ENCODE measurements at regions not wholly inside any gene's neighbourhood (a gene's known extent, or its start where the extent isn't known, plus 50 kb on each side); places are given as distances from the start of the nearest gene placed in this dataset.
A peak's percentile ranks its signal among the peaks of the same experiment; 100 is the strongest.

DNA sequence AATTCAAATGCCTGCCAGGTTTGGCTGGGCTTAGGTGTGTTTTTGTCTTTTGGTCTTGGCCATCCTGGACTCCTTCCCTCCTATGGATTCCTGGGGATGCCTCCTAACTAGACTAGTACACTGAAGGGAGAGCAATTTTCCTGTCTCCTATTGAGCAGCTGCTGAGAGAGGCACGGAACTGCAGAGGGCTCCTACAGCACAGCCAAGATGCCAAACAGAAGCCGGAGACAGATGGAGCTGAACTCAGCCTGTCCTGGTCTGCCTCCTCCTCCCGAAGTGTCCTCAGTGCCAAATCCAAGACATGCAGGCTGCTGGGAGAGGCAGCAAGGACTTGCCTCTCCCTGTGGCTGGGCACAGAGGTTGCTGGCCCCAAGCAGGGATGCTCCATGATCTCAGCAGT, 256.6 kb upstream of the PROK2 start:
- Histone ChIP-seq H3K4me1 (ENCODE audit: low read length) (no peaks in the 10 kb centered on the region), H4K20me1 (ENCODE audit: insufficient read depth, low read depth, low read length) (no peaks in the 10 kb centered on the region), H3K79me2 (ENCODE audit: low read length) (no peaks in the 10 kb centered on the region), H3K4me2 (ENCODE audit: low read depth, low read length, poor library complexity, severe bottlenecking) (no peak overlapping the region), H3K27ac (ENCODE audit: low read length) (no peak overlapping the region), H3K27me3 (ENCODE audit: low read length) (no peaks in the 10 kb centered on the region), H3K36me3 (ENCODE audit: insufficient read depth, low read length) (no peaks in the 10 kb centered on the region; the same call in 1 of the 2 replicates), H2AFZ (ENCODE audit: low read length) (no peak overlapping the region), H3K9me2 (replicated peaks; ENCODE audit: insufficient read depth, low read length) (no peaks in the 10 kb centered on the region), H3K9ac (ENCODE audit: low read length) (no peak overlapping the region), H3K4me3 (ENCODE audit: low read length) (no peak overlapping the region), H3K9me3 (ENCODE audit: low read length) (no peaks in the 10 kb centered on the region)
- no peak for DNase-seq

DNA sequence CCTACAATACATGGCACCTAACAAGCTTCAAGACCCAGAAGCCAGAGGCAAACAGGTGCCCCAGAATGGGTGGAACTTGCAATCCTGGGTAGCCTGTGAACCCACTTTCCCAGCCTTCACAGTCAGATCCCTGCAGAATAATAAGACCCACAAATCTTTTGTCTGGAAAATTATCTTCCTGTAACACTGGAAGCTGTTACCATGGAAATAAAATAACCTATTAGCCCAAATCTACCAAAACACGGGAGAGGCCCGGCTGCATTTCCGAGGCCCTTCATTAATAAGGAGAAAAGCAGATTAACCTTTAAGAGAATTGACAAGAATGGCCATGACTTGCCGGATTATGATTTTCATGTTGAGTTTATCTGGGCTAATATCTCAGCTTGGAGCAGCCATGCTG, 256.1 kb upstream of the PROK2 start:
- Histone ChIP-seq H3K9ac (ENCODE audit: low read length) (no peak overlapping the region), H3K27ac (ENCODE audit: low read length) (no peak overlapping the region), H3K9me2 (replicated peaks; ENCODE audit: insufficient read depth, low read length) (no peaks in the 10 kb centered on the region)

DNA sequence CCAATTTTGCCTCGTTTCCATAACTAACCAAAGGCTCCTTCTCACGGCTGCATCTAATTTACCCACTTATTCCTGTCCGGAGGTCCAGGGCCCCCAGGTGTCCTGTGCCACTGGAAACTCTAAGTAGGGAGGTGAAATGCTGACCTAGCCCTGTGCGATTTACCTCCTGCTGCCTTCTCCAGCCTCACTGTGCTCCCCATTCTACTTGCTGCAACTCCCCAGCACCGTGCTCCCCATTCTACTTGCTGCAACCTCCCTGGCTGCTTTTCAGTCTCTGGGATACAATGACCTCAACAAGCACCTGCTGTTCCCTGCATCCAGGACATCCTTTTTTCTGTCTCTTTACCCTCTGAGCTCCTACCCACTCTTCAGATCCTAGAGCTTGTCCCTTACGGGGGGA, 254.7 kb upstream of the PROK2 start:
- H3K27ac ChIP-seq (ENCODE audit: low read length) = no peak overlapping the region
- H3K9me2 ChIP-seq (replicated peaks; ENCODE audit: insufficient read depth, low read length) = no peaks in the 10 kb centered on the region
- no peaks in the 10 kb centered on the region for H3K9me3 ChIP-seq (ENCODE audit: low read length)
- no peak overlapping the region for H3K4me2 ChIP-seq (ENCODE audit: low read depth, low read length, poor library complexity, severe bottlenecking)
- no peak for DNase-seq
- H3K36me3 ChIP-seq (ENCODE audit: insufficient read depth, low read length) = peaks cover 6% of the 10 kb centered on the region; the same call in 1 of the 2 replicates
- no peak overlapping the region for H3K4me3 ChIP-seq (ENCODE audit: low read length)
- no peaks in the 10 kb centered on the region for H3K79me2 ChIP-seq (ENCODE audit: low read length)
- no peaks in the 10 kb centered on the region for H4K20me1 ChIP-seq (ENCODE audit: insufficient read depth, low read depth, low read length)
- H3K4me1 ChIP-seq (ENCODE audit: low read length) = peaks cover under 1% of the 10 kb centered on the region
- no peaks in the 10 kb centered on the region for H3K27me3 ChIP-seq (ENCODE audit: low read length)
- H2AFZ ChIP-seq (ENCODE audit: low read length) = no peak overlapping the region
- no peak overlapping the region for H3K9ac ChIP-seq (ENCODE audit: low read length)

More for the DNA sequence above, 256.1 kb upstream of the PROK2 start:
- H3K9me3 ChIP-seq (ENCODE audit: low read length) = no peaks in the 10 kb centered on the region
- H3K4me3 ChIP-seq (ENCODE audit: low read length) = no peak overlapping the region
- H2AFZ ChIP-seq (ENCODE audit: low read length) = no peak overlapping the region
- no peaks in the 10 kb centered on the region for H3K79me2 ChIP-seq (ENCODE audit: low read length)
- no peaks in the 10 kb centered on the region for H3K4me1 ChIP-seq (ENCODE audit: low read length)
- H3K36me3 ChIP-seq (ENCODE audit: insufficient read depth, low read length) = no peaks in the 10 kb centered on the region; the same call in 1 of the 2 replicates
- DNase-seq = no peak
- no peaks in the 10 kb centered on the region for H4K20me1 ChIP-seq (ENCODE audit: insufficient read depth, low read depth, low read length)
- no peak overlapping the region for H3K4me2 ChIP-seq (ENCODE audit: low read depth, low read length, poor library complexity, severe bottlenecking)
- no peaks in the 10 kb centered on the region for H3K27me3 ChIP-seq (ENCODE audit: low read length)

DNA sequence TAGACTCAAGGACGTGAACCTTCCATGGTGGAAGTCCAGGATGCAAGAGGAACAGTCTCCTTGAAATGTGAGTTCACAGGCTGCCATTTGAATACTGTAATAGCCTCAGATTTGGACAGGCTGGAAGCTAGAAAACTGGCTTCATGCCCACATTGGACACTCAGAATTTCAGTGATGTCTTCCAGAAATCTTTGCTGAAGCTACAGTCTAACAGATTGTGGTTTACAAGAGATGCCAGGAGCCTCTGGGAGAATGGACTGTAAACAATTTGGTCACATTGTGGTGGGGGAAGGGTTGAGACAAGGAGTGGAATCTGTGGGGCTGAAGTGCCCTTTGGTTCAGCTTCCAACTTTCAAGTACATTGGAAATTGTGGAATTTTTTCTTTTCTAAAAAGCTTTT, 252.0 kb upstream of the PROK2 start:
- H3K36me3 ChIP-seq (ENCODE audit: insufficient read depth, low read length) = peaks cover 9% of the 10 kb centered on the region; the same call in 1 of the 2 replicates
- H3K9ac ChIP-seq (ENCODE audit: low read length) = no peak overlapping the region
- peaks cover 18% of the 10 kb centered on the region for H3K4me1 ChIP-seq (ENCODE audit: low read length)
- H2AFZ ChIP-seq (ENCODE audit: low read length) = no peak overlapping the region
- no peaks in the 10 kb centered on the region for H3K9me2 ChIP-seq (replicated peaks; ENCODE audit: insufficient read depth, low read length)
- H3K27ac ChIP-seq (ENCODE audit: low read length) = no peak overlapping the region
- DNase-seq = no peak
- H4K20me1 ChIP-seq (ENCODE audit: insufficient read depth, low read depth, low read length) = no peaks in the 10 kb centered on the region
- no peak overlapping the region for H3K4me2 ChIP-seq (ENCODE audit: low read depth, low read length, poor library complexity, severe bottlenecking)
- H3K4me3 ChIP-seq (ENCODE audit: low read length) = no peak overlapping the region
- no peaks in the 10 kb centered on the region for H3K79me2 ChIP-seq (ENCODE audit: low read length)
- H3K27me3 ChIP-seq (ENCODE audit: low read length) = no peaks in the 10 kb centered on the region
- no peaks in the 10 kb centered on the region for H3K9me3 ChIP-seq (ENCODE audit: low read length)

DNA sequence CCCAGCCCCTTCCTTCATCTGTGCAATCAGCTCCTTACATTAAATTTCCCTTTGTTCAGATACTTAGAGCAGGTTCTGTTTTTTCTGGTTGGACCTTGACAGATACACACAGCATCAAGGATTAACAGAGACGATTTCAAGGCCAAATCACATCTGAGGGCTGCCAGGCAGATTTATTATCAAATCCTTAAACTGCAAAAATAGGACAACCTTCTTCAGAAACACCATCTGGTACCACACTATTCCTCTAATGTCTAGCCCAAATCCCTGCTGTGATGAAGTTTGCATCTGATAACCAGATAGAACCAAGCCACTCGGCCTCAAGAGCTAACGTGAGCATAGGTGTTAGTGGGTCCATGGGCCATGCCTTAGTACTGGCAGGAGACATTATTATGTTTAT, 250.7 kb upstream of the PROK2 start:
- peaks cover 18% of the 10 kb centered on the region for H3K4me1 ChIP-seq (ENCODE audit: low read length)
- H3K9me2 ChIP-seq (replicated peaks; ENCODE audit: insufficient read depth, low read length) = no peaks in the 10 kb centered on the region
- H3K36me3 ChIP-seq (ENCODE audit: insufficient read depth, low read length) = peaks cover 9% of the 10 kb centered on the region; the same call in 1 of the 2 replicates
- no peaks in the 10 kb centered on the region for H3K9me3 ChIP-seq (ENCODE audit: low read length)
- no peak overlapping the region for H3K4me3 ChIP-seq (ENCODE audit: low read length)
- H4K20me1 ChIP-seq (ENCODE audit: insufficient read depth, low read depth, low read length) = no peaks in the 10 kb centered on the region
- H3K4me2 ChIP-seq (ENCODE audit: low read depth, low read length, poor library complexity, severe bottlenecking) = no peak overlapping the region
- no peaks in the 10 kb centered on the region for H3K27me3 ChIP-seq (ENCODE audit: low read length)
- no peaks in the 10 kb centered on the region for H3K79me2 ChIP-seq (ENCODE audit: low read length)
- DNase-seq = no peak
- no peak overlapping the region for H2AFZ ChIP-seq (ENCODE audit: low read length)
- no peak overlapping the region for H3K27ac ChIP-seq (ENCODE audit: low read length)
- H3K9ac ChIP-seq (ENCODE audit: low read length) = no peak overlapping the region

DNA sequence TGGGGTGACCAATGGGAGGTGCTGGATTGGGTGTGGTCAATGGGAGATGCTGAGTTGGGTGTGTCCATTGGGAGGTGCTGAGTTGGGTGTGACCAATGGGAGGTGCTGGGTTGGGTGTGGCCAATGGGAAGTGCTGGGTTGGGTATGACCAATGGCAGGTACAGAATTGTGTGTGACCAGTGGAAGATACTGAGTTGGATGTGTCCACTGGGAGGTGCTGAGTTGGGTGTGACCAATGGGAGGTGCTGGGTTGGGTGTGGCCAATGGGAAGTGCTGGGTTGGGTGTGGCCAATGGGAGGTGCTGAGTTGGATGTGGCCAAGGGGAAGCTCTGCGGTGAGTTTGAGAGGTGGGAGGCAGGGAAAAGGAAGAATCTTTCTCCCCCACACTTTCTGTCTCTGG, 250.0 kb upstream of the PROK2 start:
- H3K27me3 ChIP-seq (ENCODE audit: low read length) = no peaks in the 10 kb centered on the region

DNA sequence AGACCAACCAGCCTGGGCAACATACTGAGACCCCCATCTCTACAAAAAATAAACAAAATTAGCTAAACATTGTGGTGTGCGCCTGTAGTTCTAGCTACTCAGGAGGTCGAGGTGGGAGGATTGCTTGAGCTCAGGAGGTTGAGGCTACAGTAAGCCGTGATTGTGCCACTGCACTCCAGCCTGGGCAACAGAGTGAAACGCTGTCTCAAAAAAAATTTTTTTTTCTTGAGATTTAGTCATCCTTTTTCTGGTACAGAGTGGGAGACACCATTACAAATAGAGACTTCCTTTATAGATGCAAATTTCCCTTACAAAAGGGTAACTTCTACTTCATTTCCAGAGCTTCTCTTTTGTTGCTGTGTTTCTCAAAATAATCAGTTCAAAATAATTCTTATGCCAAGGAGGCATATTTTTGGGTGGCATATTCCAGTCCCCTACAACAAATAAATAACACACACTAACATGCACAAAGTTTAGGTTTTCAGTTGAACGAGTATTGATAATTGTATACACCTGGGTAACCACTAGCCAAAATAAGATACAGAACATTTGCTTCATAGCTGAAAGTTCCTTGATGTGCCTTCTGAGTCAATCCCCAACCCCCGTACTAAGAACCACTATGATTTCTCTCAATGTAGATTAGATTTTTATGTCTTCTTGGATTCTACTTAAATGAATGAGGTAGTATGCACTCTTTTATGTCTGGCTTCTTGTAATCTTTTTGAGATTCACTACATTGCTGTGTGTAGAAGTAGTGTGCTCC, 248.9 kb upstream of the PROK2 start:
- H4K20me1 ChIP-seq (ENCODE audit: insufficient read depth, low read depth, low read length) = no peaks in the 10 kb centered on the region
- H3K9ac ChIP-seq (ENCODE audit: low read length) = no peak overlapping the region
- no peak for DNase-seq
- no peak overlapping the region for H3K27ac ChIP-seq (ENCODE audit: low read length)
- peaks cover 18% of the 10 kb centered on the region for H3K4me1 ChIP-seq (ENCODE audit: low read length)
- peaks cover 9% of the 10 kb centered on the region; the same call in 1 of the 2 replicates for H3K36me3 ChIP-seq (ENCODE audit: insufficient read depth, low read length)
- H2AFZ ChIP-seq (ENCODE audit: low read length) = no peak overlapping the region
- no peaks in the 10 kb centered on the region for H3K9me2 ChIP-seq (replicated peaks; ENCODE audit: insufficient read depth, low read length)
- no peaks in the 10 kb centered on the region for H3K27me3 ChIP-seq (ENCODE audit: low read length)
- H3K79me2 ChIP-seq (ENCODE audit: low read length) = no peaks in the 10 kb centered on the region
- H3K9me3 ChIP-seq (ENCODE audit: low read length) = no peaks in the 10 kb centered on the region
- H3K4me3 ChIP-seq (ENCODE audit: low read length) = no peak overlapping the region
- peak overlapping the region; percentile 30 for H3K4me2 ChIP-seq (ENCODE audit: low read depth, low read length, poor library complexity, severe bottlenecking)

More for the DNA sequence above, 250.0 kb upstream of the PROK2 start:
- no peaks in the 10 kb centered on the region for H3K79me2 ChIP-seq (ENCODE audit: low read length)
- peaks cover 18% of the 10 kb centered on the region for H3K4me1 ChIP-seq (ENCODE audit: low read length)
- no peak overlapping the region for H2AFZ ChIP-seq (ENCODE audit: low read length)
- peaks cover 9% of the 10 kb centered on the region; the same call in 1 of the 2 replicates for H3K36me3 ChIP-seq (ENCODE audit: insufficient read depth, low read length)
- no peaks in the 10 kb centered on the region for H3K9me3 ChIP-seq (ENCODE audit: low read length)
- H3K4me3 ChIP-seq (ENCODE audit: low read length) = no peak overlapping the region
- DNase-seq = peak; percentile 52
- H3K4me2 ChIP-seq (ENCODE audit: low read depth, low read length, poor library complexity, severe bottlenecking) = no peak overlapping the region
- no peak overlapping the region for H3K9ac ChIP-seq (ENCODE audit: low read length)
- no peaks in the 10 kb centered on the region for H4K20me1 ChIP-seq (ENCODE audit: insufficient read depth, low read depth, low read length)
- H3K9me2 ChIP-seq (replicated peaks; ENCODE audit: insufficient read depth, low read length) = no peaks in the 10 kb centered on the region
- no peak overlapping the region for H3K27ac ChIP-seq (ENCODE audit: low read length)

DNA sequence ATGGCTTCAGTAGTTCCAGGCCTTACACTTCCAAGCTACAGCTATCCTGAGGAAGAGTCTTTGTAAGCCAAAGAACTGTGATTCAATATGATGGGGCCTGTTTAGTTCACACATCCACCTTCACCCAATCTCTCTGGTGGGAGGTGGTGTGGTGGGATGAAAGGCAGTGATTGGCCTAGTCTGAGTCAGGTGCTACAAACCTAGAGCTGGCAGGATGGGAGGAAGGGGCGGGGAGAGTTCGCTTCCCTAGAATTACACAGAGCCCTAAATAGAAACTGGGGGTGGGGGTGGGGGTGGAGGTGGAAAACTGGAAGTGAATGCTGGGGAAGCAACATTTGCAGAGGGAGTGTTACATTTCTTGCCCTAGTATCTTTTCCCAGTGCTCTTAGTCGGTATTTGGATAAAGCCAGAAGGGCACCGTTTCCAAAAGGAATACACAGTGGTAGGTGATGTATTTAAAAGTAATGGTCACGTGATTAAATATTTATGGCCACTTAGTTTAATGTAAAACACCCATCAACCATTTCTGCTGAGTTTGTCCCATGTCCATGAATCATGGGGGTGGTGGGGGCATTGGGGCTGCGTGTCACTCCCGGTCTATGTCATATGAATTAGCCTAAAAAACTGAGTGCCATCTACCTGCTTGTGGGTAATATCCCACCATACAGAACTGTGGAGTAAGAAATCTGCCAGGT, 247.6 kb upstream of the PROK2 start:
- Histone ChIP-seq H3K9ac (ENCODE audit: low read length) (no peak overlapping the region), H3K9me3 (ENCODE audit: low read length) (no peaks in the 10 kb centered on the region), H3K27ac (ENCODE audit: low read length) (no peak overlapping the region), H3K4me3 (ENCODE audit: low read length) (no peak overlapping the region), H2AFZ (ENCODE audit: low read length) (no peak overlapping the region), H3K36me3 (ENCODE audit: insufficient read depth, low read length) (peaks cover 9% of the 10 kb centered on the region; the same call in 1 of the 2 replicates), H3K4me2 (ENCODE audit: low read depth, low read length, poor library complexity, severe bottlenecking) (no peak overlapping the region), H4K20me1 (ENCODE audit: insufficient read depth, low read depth, low read length) (no peaks in the 10 kb centered on the region), H3K27me3 (ENCODE audit: low read length) (no peaks in the 10 kb centered on the region), H3K9me2 (replicated peaks; ENCODE audit: insufficient read depth, low read length) (no peaks in the 10 kb centered on the region), H3K79me2 (ENCODE audit: low read length) (no peaks in the 10 kb centered on the region), H3K4me1 (ENCODE audit: low read length) (peaks cover 18% of the 10 kb centered on the region)
- no peak for DNase-seq
